Pancreas (tissue), 10 donors: ENCODE measurements at regions not wholly inside any gene's neighbourhood (a gene's known extent, or its start where the extent isn't known, plus 50 kb on each side); places are given as distances from the start of the nearest gene placed in this dataset.

Experiments
- ATAC-seq, 4 donors: fragments of 200-7000 bp; cut with Tn5 transposase; one replicate each; pipeline versions ENCODE4 v1.8.0 to v1.9.1; 2020; ENCODE audit warnings: mild to moderate bottlenecking in 4 of 4, moderate library complexity in 4 of 4
- DNase-seq, 6 donors: peaks; one replicate each; pipeline ENCODE4 v3.0.0-alpha.2; 2020
- FAIRE-seq: peaks from 2 replicates; lab custom pipeline; 2012; peaks lifted over from hg19 to GRCh38; lab: Jason Lieb, UNC
- H3K27ac ChIP-seq, 4 donors: fragments of 200-600 bp; sonication (generic); 1 replicate in 3 of 4; 2 replicates in 1 of 4; pipeline versions ENCODE4 v1.5.0 to v1.8.0; 2020
- H3K27me3 ChIP-seq, 4 donors: fragments of 200-600 bp; one replicate each; pipeline ENCODE4 v1.8.0; 2021
- H3K36me3 ChIP-seq, 3 donors: fragments of 200-600 bp; sonication (generic) in 1 of 3; one replicate each; pipeline versions ENCODE4 v1.5.0 to v1.8.0; 2020 to 2021
- H3K4me1 ChIP-seq, 3 donors: fragments of 200-600 bp; one replicate each; pipeline ENCODE4 v1.8.0; 2021
- H3K4me3 ChIP-seq, 4 donors: fragments of 200-600 bp; sonication (generic) in 2 of 4; one replicate each; pipeline versions ENCODE4 v1.5.0 to v1.8.0; 2020 to 2021
- H3K9me3 ChIP-seq, 4 donors: fragments of 200-600 bp; one replicate each; pipeline ENCODE4 v1.8.0; 2021
- WGBS, 2 donors: extraction: QIAGEN DNeasy Blood & Tissue Kit; methylation state at CpG; one replicate each; pipeline ENCODE4 v1.1.7; 2013; 5-methylcytosine and 5-hydroxymethylcytosine counted together
- intact Hi-C, 3 donors: fragments of 100-400 bp; cut with DNase I; formaldehyde crosslinking; loops; one replicate each; pipeline versions ENCODE4 v1.11.1 to v1.14.2; 2022
- TF ChIP-seq, protein P1 (sequence below), 4 donors: fragments of 200-600 bp; sonication (generic) in 3 of 4; IDR thresholded peaks; one replicate each; pipeline versions ENCODE4 v1.5.0 to v1.8.0; 2021; ENCODE audit warnings: antibody characterized with exemption in 4 of 4
- donor health status: healthy with polysubstance abuse.
- donor health status: DM: no; HTN: no; CAD: no; lungs with moderate emphysema.
- donor health status: DM: no; HTN: no; CAD: no.
- donor health status: control.
- donor health status: control.
- donor health status: Bipolar disorder and iron deficiency.
- donor health status: DM: yes; HTN: yes; CAD: no.
- donor health status: DM: no; HTN: no; CAD: no.
- donor health status: DM: no; HTN: no; CAD: no.
- donor health status: DM: yes; HTN: yes; CAD: no.

DNA sequence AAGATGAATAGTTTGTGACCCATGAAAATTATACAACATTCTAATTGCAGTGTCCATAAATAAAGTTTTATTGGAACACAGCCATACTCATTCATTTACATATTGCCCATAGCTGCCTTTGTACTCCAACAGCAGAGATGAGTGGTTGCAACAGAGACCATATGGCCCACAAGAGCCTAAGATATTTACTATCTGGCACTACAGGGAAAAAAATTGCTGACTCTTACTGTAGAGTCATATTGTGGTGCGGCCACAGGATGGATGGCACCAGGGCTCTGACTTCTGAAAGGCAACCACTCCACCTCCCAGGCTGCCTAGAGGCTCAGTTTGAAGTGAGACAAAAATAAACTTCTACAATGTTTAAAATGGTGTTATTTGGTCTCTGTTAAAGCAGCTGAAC lies 404.0 kb upstream of the ATP5MC3 start:
- Histone ChIP-seq H3K4me3 (no peak overlapping the region), H3K27ac (no peak overlapping the region), H3K9me3 (no peaks in the 10 kb centered on the region), H3K27me3 (no peaks in the 10 kb centered on the region), H3K36me3 (no peaks in the 10 kb centered on the region), H3K4me1 (no peaks in the 10 kb centered on the region)
- 88 to 94% methylated on average over 1 of the region's 1 CpG for WGBS, 2 donors
- intact Hi-C loops = no loop called here
- DNase-seq (no peak), ATAC-seq (no peak), FAIRE-seq (no peak)
- TF ChIP-seq, protein P1, sequence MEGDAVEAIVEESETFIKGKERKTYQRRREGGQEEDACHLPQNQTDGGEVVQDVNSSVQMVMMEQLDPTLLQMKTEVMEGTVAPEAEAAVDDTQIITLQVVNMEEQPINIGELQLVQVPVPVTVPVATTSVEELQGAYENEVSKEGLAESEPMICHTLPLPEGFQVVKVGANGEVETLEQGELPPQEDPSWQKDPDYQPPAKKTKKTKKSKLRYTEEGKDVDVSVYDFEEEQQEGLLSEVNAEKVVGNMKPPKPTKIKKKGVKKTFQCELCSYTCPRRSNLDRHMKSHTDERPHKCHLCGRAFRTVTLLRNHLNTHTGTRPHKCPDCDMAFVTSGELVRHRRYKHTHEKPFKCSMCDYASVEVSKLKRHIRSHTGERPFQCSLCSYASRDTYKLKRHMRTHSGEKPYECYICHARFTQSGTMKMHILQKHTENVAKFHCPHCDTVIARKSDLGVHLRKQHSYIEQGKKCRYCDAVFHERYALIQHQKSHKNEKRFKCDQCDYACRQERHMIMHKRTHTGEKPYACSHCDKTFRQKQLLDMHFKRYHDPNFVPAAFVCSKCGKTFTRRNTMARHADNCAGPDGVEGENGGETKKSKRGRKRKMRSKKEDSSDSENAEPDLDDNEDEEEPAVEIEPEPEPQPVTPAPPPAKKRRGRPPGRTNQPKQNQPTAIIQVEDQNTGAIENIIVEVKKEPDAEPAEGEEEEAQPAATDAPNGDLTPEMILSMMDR (IDR thresholded peaks at IDR 0.05) = no peak

DNA sequence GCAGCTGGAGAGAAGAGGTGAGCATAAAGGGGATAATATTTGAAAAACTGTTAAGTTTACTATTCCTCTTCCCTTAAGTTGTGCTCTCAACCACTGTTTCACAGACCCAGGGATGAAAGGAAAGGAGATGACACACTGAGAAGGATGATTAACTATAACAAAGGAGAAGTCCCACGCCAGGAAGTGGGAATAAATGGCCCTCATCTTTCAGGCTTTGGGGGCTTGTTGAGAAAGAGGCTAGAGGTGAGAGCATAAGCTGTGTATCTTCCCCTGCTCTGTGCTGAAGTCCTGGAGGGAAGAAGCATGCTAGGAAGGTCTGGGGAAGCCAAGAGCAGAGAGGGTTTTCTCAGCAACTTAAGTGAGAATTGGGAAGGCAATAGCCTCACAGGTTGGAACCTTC lies 399.1 kb upstream of the ATP5MC3 start:
- Histone ChIP-seq H3K27ac (no peak overlapping the region), H3K4me1 (no peaks in the 10 kb centered on the region), H3K36me3 (no peaks in the 10 kb centered on the region), H3K9me3 (no peaks in the 10 kb centered on the region), H3K4me3 (no peak overlapping the region), H3K27me3 (no peaks in the 10 kb centered on the region)
- intact Hi-C loops = no loop called here
- WGBS, 2 donors = 54 to 63% methylated on average over 1 of the region's 1 CpG
- DNase-seq (no peak), ATAC-seq (no peak), FAIRE-seq (no peak)
- TF ChIP-seq, protein P1 (IDR thresholded peaks at IDR 0.05) = no peak

DNA sequence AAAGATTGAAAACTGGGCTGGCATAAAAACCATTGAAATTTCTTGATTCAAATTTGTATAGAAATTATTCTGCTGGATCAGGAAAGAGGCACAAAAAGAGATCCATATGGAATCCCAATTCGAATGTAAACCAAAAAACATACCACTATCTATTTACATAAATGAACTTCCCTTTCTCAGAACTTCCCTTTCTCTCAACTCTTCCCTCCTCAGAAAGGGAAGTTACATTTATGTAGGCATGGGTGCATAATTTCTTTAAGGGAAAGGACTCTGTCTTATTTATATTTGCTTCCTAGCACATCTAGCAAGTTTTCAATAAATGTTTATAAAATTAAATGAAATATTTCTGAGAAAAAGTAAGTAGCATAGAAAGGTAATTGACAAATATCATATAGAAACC lies 398.1 kb upstream of the ATP5MC3 start:
- FAIRE-seq = no peak

DNA sequence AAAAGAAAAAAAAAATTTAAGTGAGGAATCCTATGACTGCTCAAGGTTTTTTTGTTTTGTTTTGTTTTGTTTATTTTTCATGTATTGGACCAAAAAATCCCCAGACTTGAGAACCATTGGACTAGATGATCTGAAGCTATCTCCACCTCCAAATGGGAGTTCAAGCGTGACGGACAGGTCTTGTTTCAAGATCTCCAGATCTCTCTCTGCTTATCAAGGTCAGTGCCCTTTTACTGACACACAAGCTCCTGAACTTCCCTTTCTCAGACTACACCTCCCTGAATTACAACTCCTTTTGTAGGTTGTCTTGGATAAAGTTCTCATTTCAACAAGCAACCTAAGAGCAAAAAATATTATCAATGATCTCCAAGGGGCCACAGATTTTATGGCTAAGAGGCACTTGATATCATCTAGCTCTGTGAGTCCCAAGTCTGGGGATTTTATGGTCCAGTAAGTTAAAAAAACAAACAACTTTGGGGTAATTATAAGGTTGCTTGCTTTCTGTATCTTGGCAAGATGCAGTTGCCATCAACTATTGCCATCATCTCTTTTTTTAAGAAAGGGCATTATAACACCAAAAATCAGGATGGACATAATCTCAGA lies 396.0 kb upstream of the ATP5MC3 start:
- DNase-seq (no peak), ATAC-seq (no peak), FAIRE-seq (no peak)
- WGBS, 2 donors = 85 to 91% methylated on average over 2 of the region's 2 CpGs
- Histone ChIP-seq H3K9me3 (no peaks in the 10 kb centered on the region), H3K4me1 (no peaks in the 10 kb centered on the region), H3K27ac (no peak overlapping the region), H3K4me3 (no peak overlapping the region), H3K36me3 (no peaks in the 10 kb centered on the region), H3K27me3 (no peaks in the 10 kb centered on the region)
- TF ChIP-seq, protein P1 (IDR thresholded peaks at IDR 0.05) = no peak
- intact Hi-C loops = no loop called here

More for the DNA sequence above, 398.1 kb upstream of the ATP5MC3 start:
- 45 to 51% methylated on average over 1 of the region's 1 CpG for WGBS, 2 donors
- DNase-seq (no peak), ATAC-seq (peak in 1 of 4 donors; percentile 41)
- no peaks in the 10 kb centered on the region for H3K27me3 ChIP-seq
- H3K27ac ChIP-seq = no peak overlapping the region
- no peak overlapping the region for H3K4me3 ChIP-seq
- H3K9me3 ChIP-seq = no peaks in the 10 kb centered on the region
- no peaks in the 10 kb centered on the region for H3K4me1 ChIP-seq
- intact Hi-C loops = no loop called here
- no peaks in the 10 kb centered on the region for H3K36me3 ChIP-seq
- TF ChIP-seq, protein P1 (IDR thresholded peaks at IDR 0.05) = no peak

DNA sequence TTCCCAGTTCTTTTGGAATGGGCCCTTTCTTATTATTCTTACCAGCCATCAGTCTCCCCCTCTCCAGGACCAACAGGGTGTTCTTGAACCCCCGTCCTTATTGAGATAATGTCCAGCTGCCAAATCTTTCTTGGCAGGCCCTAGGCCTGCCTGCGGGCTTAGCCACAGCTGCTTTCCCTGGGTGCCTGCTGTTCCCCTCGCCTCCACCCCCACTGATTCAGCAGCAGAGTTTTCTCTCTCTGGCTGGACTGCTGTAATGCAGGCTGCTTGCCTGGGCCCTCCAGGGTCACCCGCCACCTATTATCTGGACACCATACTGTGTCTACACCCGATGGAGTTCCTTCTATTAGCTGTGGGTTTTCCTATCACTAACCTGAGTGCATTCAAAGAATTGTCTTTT lies 395.4 kb upstream of the ATP5MC3 start:
- DNase-seq (no peak), ATAC-seq (no peak), FAIRE-seq (no peak)
- 64 to 67% methylated on average over 5 of the region's 5 CpGs for WGBS, 2 donors
- no peak overlapping the region for H3K27ac ChIP-seq
- H3K36me3 ChIP-seq = no peaks in the 10 kb centered on the region
- H3K9me3 ChIP-seq = no peaks in the 10 kb centered on the region
- H3K4me3 ChIP-seq = no peak overlapping the region
- intact Hi-C loops = no loop called here
- no peaks in the 10 kb centered on the region for H3K4me1 ChIP-seq
- no peaks in the 10 kb centered on the region for H3K27me3 ChIP-seq
- TF ChIP-seq, protein P1 (IDR thresholded peaks at IDR 0.05) = no peak
